Stromal cell of bone marrow (primary cell): ENCODE measurements at regions not wholly inside any gene's neighbourhood (a gene's known extent, or its start where the extent isn't known, plus 50 kb on each side); places are given as distances from the start of the nearest gene placed in this dataset.

Experiments
- DNase-seq: peaks from one replicate; pipeline ENCODE4 v3.0.0-alpha.2; 2012; ENCODE audit warnings: low read depth

DNA sequence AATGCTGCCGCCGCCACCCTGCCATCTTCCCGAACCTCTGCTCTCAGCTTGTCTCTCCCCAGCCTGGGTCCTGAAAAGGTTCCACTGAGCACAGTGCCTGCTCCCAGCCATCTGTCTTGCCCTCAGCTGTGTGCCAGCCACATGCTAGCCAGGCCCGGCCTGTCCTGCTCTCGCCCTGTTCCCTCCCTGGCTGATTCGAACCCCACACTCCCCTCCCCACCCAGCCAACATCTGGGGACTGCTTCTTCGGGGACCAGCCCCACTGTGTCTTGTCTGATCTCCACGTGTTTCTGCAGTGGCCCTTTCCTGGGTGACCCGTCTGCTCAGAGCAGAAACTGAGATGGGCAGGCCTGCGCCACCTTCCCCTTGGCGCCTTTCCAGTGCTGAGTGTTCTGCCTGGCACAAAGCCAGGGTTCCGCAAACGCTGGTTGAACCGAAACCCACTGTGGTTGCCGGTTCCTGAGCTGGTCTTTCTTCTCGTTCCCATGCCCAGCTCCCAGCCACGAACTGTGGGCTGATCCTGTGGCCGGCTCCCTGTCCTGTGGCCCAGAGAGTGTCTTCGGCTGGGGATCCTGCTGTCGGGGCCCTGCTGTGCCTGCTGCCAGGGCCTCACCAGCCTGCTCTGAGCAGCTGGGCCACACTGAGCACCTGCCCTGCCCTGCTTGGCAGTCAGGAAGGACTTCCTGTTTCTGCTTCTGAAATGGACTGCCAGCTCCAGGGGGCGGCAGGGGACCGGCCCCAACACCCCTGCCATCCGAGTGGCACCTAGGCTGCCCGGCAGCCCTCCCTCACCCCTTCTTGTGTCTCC, 62.7 kb upstream of the KLF13 start:
- no peak for DNase-seq

GRCh38 chr15:31264559-31265089, 62.0 kb upstream of the KLF13 start:
- no peak for DNase-seq

- no peak for DNase-seq
These were observed 61.4 kb upstream of the KLF13 start for GRCh38 chr15:31265090-31265870.

DNA sequence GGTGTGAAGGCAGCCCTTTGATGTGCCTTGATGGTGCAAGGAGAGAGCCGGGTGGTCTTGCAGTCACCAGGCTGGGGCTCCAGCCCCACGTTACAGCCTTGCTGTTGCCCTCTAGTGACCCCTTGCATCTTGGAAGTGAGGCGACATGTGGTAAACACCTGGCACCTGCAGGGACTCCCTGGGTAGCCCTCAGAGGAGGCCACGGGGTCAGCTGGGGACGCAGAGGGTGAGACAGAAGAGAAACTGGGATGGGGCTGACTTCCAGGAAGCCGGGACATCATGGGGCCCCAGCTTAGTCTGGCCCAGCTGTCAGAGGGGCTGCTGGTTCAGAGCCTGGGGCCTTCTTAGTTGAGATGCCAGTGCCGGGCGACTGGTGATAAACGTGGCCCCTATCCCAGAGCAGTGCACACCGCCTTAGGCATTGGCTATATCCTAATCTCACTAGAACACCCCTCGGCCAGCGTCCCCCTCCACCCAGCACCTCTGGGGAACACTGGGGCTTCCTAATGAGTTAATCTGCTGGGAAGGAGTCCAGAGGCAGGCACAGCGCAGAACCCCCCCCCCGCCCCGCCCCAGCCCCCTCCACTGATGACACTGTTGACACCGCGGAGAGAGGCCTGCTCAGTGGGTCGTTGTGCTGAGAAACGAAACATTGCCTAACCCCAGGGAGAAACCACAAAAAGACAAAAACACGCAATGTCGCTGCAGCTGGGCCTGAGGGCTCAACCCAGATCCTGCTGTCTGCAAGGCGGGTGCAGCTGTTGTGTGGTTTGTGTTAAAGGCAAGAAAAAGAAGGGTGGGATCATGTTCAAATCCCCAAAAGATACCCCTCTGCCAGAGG, 60.5 kb upstream of the KLF13 start:
- DNase-seq = no peak

DNA sequence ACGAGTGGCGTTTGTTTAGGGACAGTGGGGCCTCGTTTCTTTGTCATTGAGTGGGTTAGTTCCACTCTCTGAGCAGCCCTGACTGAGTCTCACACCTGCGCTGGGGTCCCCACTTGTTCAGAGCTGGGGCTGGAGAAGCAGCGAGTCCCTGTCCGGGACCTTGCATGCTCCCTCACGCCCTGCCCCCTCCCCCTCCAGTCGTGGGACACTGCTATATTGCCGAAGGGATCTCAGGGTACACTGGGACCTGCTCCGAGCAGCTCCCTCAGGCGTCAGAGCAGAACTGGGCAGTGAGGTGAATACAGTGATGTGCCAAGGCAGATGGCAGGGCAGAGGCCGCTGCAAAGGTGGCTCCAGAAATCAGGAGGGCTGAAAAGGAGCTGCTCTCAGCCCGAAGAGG, 59.9 kb upstream of the KLF13 start:
- no peak for DNase-seq

GRCh38 chr15:31267161-31268107, 59.2 kb upstream of the KLF13 start:
- no peak for DNase-seq

GRCh38 chr15:31268108-31268501, 58.5 kb upstream of the KLF13 start:
- no peak for DNase-seq

DNA sequence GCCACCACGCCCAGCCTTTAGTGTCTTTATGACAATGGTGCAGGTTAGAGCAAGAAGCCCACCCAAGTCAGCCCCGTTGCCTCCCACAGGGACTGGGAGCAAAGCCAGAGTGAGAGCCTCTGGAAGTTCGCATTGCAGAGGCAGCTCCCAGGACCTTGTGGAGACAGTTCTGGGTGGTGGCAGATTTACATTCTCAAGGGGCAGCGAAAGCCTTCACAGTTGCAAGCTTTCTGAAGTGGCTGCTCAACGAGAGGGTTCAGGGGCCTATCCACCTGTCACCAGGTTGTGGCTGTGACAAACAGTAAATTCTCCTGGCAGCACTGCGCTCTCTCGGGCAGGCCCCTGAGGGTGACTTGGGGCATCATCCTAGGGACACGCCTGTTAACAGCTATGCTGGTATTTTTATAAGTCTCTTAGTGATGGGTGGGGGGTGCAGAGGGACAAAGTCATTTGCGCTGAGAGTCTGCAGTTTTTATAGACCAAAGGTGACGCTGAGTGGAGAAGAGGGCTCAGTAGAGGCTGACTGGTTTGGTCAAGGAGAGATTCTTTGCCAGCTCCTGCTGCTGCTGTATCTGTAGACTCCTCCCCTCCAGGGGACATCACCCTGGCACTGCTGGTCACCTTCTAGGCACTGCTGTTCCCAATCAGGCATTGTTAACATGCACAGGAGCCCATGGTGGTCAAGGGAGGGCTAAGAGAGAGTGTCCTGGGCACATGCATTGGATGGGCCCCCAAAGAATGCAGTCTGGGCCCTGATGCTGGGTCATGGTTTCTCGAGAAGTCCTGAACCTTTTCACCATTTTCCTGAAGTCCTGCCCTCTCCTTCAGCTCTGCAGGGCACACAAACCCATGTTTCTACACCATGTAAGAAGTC, 57.5 kb upstream of the KLF13 start:
- no peak for DNase-seq

- no peak for DNase-seq
These were observed 56.6 kb upstream of the KLF13 start for GRCh38 chr15:31269816-31270575.

DNA sequence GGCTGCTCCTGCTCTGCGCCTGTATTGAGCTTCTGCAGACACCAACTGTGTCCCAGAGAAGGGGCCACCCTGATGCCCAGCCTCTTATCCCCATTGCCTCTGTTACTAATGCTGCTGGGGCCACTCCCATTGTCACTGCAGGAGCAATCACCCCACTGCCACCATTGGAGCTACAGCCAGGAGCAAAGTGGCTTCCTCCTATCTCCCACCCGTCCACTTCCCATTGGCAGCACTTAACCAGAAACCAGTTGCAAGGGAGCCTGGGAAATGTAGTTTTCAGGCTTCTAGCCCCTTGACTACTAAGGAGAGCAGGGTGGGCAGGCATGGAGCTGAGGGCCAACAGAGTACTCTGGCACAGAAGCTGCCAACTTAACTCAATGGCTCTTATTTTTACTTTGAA, 55.9 kb upstream of the KLF13 start:
- DNase-seq = no peak

GRCh38 chr15:31271224-31271635, 55.4 kb upstream of the KLF13 start:
- no peak for DNase-seq

- no peak for DNase-seq
These were observed 54.7 kb upstream of the KLF13 start for GRCh38 chr15:31271711-31272557.

GRCh38 chr15:31272558-31273257, 53.9 kb upstream of the KLF13 start:
- no peak for DNase-seq

DNA sequence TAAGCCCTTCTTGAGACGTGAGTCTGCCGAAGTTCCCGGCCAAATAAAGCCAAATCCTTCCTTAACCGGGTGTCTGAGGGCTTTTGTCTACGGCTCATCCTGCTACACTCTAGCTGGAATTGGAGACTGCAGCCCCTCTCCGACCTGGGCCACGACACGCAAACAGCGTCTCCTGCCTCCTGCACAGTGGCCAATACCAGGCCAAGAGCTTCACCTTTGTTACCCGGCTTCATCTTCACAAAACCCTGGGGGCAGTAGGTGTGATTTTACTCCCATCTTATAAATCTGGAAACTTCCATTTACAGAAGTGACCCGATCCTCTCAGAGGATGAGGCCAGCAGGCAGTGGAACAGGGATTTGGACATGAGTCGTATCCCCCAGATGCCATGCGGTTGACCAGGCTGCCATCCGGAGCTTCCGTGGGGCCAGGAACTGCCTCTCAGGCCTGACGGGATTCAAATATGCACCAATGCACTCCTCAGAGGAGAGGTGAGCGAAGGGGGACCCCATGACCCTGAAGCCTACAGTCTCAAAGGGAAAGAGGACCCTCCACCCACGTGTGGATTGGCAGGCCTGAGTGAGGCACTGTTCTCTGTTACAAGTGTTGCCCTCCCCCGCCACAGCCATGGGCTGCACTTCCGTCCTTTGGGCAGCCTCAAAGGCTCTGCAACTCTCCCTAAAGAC, 53.2 kb upstream of the KLF13 start:
- no peak for DNase-seq

GRCh38 chr15:31274496-31275330, 51.9 kb upstream of the KLF13 start:
- no peak for DNase-seq
